ENCODE measurements at regions not wholly inside any gene's neighbourhood (a gene's known extent, or its start where the extent isn't known, plus 50 kb on each side); places are given as distances from the start of the nearest gene placed in this dataset.

DNA sequence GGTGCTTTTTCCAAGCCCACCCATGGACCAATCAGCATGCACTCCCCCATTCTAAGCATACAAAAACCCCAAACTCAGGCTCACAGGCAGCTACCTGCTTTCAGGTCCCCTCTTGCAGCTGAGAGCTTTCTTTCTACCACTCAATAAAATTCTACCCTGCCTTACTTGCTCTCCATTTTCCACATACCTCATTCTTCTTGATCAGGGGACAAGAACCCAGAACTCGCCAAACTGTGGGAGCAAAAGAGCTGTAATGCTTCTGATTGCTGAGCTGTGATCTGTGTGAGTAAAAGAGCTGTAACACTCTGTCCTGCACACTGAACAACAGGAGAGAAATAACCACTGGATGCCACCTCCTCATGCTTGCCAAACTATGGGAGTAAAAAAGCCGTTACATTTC lies 972.1 kb downstream of the SLITRK5 start:
- H3K27ac ChIP-seq = no peak overlapping the region
- DNase-seq = no peak
- no peaks in the 10 kb centered on the region for H3K4me1 ChIP-seq
- intact Hi-C loops (cut with DNase I) = no loop called here
- no peaks in the 10 kb centered on the region for H3K27me3 ChIP-seq
- H3K4me3 ChIP-seq = no peak overlapping the region
- H3K9me3 ChIP-seq = peaks cover 0 to 54% (median 2%) of the 10 kb centered on the region in 11 donors
- 76 to 77% methylated on average over 2 of the region's 2 CpGs for WGBS, 2 donors
- no peak for ATAC-seq
- H3K36me3 ChIP-seq = no peaks in the 10 kb centered on the region
- TF ChIP-seq, protein P1, sequence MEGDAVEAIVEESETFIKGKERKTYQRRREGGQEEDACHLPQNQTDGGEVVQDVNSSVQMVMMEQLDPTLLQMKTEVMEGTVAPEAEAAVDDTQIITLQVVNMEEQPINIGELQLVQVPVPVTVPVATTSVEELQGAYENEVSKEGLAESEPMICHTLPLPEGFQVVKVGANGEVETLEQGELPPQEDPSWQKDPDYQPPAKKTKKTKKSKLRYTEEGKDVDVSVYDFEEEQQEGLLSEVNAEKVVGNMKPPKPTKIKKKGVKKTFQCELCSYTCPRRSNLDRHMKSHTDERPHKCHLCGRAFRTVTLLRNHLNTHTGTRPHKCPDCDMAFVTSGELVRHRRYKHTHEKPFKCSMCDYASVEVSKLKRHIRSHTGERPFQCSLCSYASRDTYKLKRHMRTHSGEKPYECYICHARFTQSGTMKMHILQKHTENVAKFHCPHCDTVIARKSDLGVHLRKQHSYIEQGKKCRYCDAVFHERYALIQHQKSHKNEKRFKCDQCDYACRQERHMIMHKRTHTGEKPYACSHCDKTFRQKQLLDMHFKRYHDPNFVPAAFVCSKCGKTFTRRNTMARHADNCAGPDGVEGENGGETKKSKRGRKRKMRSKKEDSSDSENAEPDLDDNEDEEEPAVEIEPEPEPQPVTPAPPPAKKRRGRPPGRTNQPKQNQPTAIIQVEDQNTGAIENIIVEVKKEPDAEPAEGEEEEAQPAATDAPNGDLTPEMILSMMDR (IDR thresholded peaks at IDR 0.05) = no peak

DNA sequence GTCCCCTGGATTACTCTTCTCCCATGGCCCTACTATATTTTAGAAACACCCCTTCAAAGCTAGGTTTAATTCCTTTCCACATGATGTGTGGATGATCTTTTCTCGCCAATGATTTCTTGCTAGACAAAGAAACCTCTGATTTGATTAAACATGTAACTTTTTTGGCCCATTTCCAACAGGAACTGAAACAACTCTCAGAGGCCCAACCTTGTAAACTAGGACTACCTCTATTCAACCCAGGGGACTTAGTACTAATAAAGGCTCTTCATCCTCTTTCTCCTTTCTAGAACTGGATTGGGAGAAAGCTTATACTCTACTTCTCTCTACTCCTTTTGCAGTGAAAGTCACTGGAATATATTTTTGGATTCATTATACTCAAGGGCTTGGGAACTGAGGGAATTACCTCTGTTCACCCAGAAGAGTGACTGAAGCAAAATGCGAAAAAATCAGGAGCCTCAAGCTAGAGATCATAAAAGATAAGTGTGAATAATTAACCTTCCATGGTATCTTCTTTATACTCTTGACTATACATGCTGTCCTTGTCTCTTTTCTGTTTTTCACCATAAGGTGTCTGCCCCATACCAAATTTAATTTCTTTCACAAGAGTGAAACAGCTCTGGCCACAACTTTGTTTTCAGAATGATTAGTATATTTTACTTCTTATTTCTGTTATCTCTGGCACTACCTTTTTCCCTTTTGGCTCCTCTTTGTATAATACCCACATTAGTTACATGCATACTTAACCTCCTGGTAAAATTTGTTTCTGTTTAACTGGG lies 977.6 kb downstream of the SLITRK5 start:
- intact Hi-C loops (cut with DNase I) = no loop called here
- H3K4me1 ChIP-seq = no peaks in the 10 kb centered on the region
- no peak overlapping the region for H3K27ac ChIP-seq
- TF ChIP-seq, protein P1 (IDR thresholded peaks at IDR 0.05) = no peak
- no peaks in the 10 kb centered on the region for H3K36me3 ChIP-seq
- peaks cover 0 to 39% (median 1%) of the 10 kb centered on the region in 11 donors for H3K9me3 ChIP-seq
- 43% methylated on average over 2 of the region's 2 CpGs for WGBS, 2 donors
- H3K4me3 ChIP-seq = no peak overlapping the region
- no peaks in the 10 kb centered on the region for H3K27me3 ChIP-seq
- ATAC-seq (no peak), DNase-seq (no peak)

DNA sequence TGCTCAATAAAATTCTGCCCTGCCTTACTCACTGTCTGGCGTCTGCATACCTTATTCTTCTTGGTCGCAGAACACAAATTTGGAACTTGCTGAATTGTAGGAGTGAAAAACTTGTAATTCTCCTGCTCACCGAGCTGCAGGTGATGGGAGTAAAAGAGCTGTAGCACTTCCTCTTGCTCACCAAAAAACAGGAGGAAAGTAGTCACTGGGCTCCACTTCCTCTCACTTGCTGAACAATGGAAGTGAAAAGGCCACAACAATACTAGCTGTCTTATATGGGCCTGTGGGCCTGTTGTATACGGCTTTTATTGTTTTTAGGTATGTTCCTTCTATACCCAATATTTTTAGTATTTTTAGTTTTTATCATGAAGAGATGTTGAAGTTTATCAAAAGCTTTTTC lies 978.7 kb downstream of the SLITRK5 start:
- H3K4me1 ChIP-seq = no peaks in the 10 kb centered on the region
- 70 to 85% methylated on average over 4 of the region's 4 CpGs for WGBS, 2 donors

DNA sequence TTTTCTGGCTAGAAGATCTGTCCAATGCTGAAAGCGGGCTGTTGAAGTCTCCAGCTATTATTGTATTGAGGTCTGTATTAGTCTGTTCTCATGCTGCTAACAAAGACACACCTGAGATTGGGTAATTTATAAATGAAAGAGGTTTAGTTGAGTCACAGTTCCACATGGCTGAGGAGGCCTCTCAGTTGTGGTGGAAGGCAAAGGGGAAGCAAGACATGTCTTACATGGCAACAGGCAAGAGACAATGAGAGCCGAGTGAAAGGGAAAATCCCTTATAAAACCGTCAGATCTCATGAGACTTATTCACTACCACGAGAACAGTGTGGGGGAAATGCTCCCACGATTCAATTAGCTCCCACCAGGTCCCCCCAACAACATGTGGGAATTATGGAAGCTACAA lies 980.4 kb downstream of the SLITRK5 start:
- no peaks in the 10 kb centered on the region for H3K27me3 ChIP-seq
- no peak overlapping the region for H3K4me3 ChIP-seq
- no peak for ATAC-seq
- no peaks in the 10 kb centered on the region for H3K36me3 ChIP-seq
- intact Hi-C loops (cut with DNase I) = no loop called here
- peaks cover 0 to 29% (median 0%) of the 10 kb centered on the region in 11 donors for H3K9me3 ChIP-seq
- TF ChIP-seq, protein P1 (IDR thresholded peaks at IDR 0.05) = no peak
- no peaks in the 10 kb centered on the region for H3K4me1 ChIP-seq
- no peak for DNase-seq
- H3K27ac ChIP-seq = no peak overlapping the region
- WGBS, 2 donors = 80 to 89% methylated on average over 5 of the region's 5 CpGs

More for the DNA sequence above, 978.7 kb downstream of the SLITRK5 start:
- Histone ChIP-seq H3K9me3 (peaks cover 0 to 29% (median 0%) of the 10 kb centered on the region in 11 donors), H3K27ac (no peak overlapping the region), H3K4me3 (no peak overlapping the region), H3K27me3 (no peaks in the 10 kb centered on the region), H3K36me3 (no peaks in the 10 kb centered on the region)
- TF ChIP-seq, protein P1 (IDR thresholded peaks at IDR 0.05) = no peak
- intact Hi-C loops (cut with DNase I) = no loop called here
- DNase-seq (no peak), ATAC-seq (no peak)

Data from heart right ventricle (tissue), 16 donors.